ENCODE measurements at regions not wholly inside any gene's neighbourhood (a gene's known extent, or its start where the extent isn't known, plus 50 kb on each side); places are given as distances from the start of the nearest gene placed in this dataset.

- no peak for TF ChIP-seq CBFB (CRISPR knock-in tag; IDR thresholded peaks at IDR 0.05; ENCODE audit: low read depth)
- no peak for TF ChIP-seq CTCF (IDR thresholded peaks at IDR 0.05)
- TF ChIP-seq IRF2 (CRISPR knock-in tag; IDR thresholded peaks at IDR 0.05; ENCODE audit: borderline replicate concordance, low read depth) = no peak
Measured at GRCh38 chr20:11227602-11228001, 553.8 kb upstream of the JAG1 start.
